ENCODE measurements at regions not wholly inside any gene's neighbourhood (a gene's known extent, or its start where the extent isn't known, plus 50 kb on each side); places are given as distances from the start of the nearest gene placed in this dataset.

DNA sequence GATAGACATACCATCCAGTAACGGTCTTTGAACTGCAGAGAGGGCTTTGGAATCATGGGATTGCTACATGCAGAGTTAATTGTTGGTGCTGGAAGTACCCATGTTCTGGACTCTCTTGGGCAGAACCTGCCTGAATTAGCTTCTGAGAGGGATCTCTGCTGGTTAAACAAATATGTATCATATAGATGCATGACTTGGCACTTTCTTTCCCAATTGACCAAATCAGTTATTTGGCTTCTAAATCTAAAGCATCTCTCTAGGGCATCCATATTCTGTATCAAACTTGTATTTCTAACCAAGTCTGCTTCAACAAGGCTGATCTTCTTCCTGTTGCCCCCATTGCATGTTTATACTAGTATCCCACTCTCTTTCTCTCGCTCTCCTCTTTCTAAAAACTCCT, 336.7 kb upstream of the CELF4 start:
- no peak overlapping the region for H3K4me3 Mint-ChIP-seq
- H3K4me3 ChIP-seq (ENCODE audit: low read length) = no peak overlapping the region
- no peaks in the 10 kb centered on the region for H3K36me3 ChIP-seq (ENCODE audit: control insufficient read depth, insufficient read depth, low read length)
- no peaks in the 10 kb centered on the region for H3K9me3 ChIP-seq (ENCODE audit: control insufficient read depth, low read length)
- peaks cover 40% of the 10 kb centered on the region for H3K27me3 ChIP-seq (ENCODE audit: control insufficient read depth, insufficient read depth, low read length, poor library complexity, severe bottlenecking)
- no peak for DNase-seq
- no peaks in the 10 kb centered on the region for H3K4me1 ChIP-seq (ENCODE audit: control insufficient read depth, insufficient read depth, low read length)
- H3K27ac Mint-ChIP-seq = no peak overlapping the region
- peaks cover 28% of the 10 kb centered on the region for H3K27me3 Mint-ChIP-seq (ENCODE audit: insufficient read depth)
- H3K27ac ChIP-seq (ENCODE audit: low read depth, low read length) = no peak overlapping the region
- peaks cover 2% of the 10 kb centered on the region for H3K4me1 Mint-ChIP-seq
- H3K9me3 Mint-ChIP-seq = no peaks in the 10 kb centered on the region
- TF ChIP-seq, protein P1, sequence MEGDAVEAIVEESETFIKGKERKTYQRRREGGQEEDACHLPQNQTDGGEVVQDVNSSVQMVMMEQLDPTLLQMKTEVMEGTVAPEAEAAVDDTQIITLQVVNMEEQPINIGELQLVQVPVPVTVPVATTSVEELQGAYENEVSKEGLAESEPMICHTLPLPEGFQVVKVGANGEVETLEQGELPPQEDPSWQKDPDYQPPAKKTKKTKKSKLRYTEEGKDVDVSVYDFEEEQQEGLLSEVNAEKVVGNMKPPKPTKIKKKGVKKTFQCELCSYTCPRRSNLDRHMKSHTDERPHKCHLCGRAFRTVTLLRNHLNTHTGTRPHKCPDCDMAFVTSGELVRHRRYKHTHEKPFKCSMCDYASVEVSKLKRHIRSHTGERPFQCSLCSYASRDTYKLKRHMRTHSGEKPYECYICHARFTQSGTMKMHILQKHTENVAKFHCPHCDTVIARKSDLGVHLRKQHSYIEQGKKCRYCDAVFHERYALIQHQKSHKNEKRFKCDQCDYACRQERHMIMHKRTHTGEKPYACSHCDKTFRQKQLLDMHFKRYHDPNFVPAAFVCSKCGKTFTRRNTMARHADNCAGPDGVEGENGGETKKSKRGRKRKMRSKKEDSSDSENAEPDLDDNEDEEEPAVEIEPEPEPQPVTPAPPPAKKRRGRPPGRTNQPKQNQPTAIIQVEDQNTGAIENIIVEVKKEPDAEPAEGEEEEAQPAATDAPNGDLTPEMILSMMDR (conservative IDR thresholded peaks at IDR 0.05) = no peak
- H3K36me3 Mint-ChIP-seq (ENCODE audit: low read depth) = no peaks in the 10 kb centered on the region
- WGBS, 2 experiments (ENCODE audit: insufficient coverage in 1 of 2, insufficient read length in 1 of 2) = 91 to 92% methylated on average over 2 of the region's 2 CpGs
- H3K9ac ChIP-seq (ENCODE audit: extremely low read depth, low read length, poor library complexity, severe bottlenecking) = no peak overlapping the region

DNA sequence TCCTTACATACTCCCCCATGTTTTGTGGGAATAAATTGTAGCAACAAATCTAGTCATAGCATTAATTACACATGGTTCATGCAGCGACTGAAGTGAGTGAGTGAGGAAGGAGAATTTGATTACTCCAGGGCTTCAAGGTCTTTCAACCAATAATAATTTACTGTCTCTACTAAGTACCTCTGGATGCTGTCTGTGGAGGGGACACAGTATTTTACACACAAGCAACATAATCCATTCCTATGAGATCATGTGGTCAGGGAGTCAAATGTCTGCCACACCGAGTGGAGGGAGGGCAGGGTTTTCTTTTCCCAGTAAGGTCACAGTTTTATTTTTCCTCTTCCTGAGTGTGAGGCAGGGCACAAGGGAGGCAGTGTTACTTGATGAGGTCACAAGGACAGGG, 334.7 kb upstream of the CELF4 start:
- H3K9me3 ChIP-seq (ENCODE audit: control insufficient read depth, low read length) = no peaks in the 10 kb centered on the region
- H3K9me3 Mint-ChIP-seq = no peaks in the 10 kb centered on the region
- DNase-seq = no peak
- no peaks in the 10 kb centered on the region for H3K36me3 ChIP-seq (ENCODE audit: control insufficient read depth, insufficient read depth, low read length)
- no peaks in the 10 kb centered on the region for H3K4me1 ChIP-seq (ENCODE audit: control insufficient read depth, insufficient read depth, low read length)
- no peak overlapping the region for H3K27ac ChIP-seq (ENCODE audit: low read depth, low read length)
- peaks cover 28% of the 10 kb centered on the region for H3K27me3 ChIP-seq (ENCODE audit: control insufficient read depth, insufficient read depth, low read length, poor library complexity, severe bottlenecking)
- no peak overlapping the region for H3K27ac Mint-ChIP-seq
- H3K36me3 Mint-ChIP-seq (ENCODE audit: low read depth) = no peaks in the 10 kb centered on the region
- no peak overlapping the region for H3K9ac ChIP-seq (ENCODE audit: extremely low read depth, low read length, poor library complexity, severe bottlenecking)
- 94% methylated on average over 1 of the region's 2 CpGs; no CpG with 5 or more reads in 1 of the 2 experiments for WGBS, 2 experiments (ENCODE audit: insufficient coverage in 1 of 2, insufficient read length in 1 of 2)
- H3K4me3 ChIP-seq (ENCODE audit: low read length) = no peak overlapping the region
- peaks cover 19% of the 10 kb centered on the region for H3K27me3 Mint-ChIP-seq (ENCODE audit: insufficient read depth)
- TF ChIP-seq, protein P1 (conservative IDR thresholded peaks at IDR 0.05) = no peak
- peaks cover 2% of the 10 kb centered on the region for H3K4me1 Mint-ChIP-seq
- no peak overlapping the region for H3K4me3 Mint-ChIP-seq

- Mint-ChIP-seq H3K4me1 (peaks cover 9% of the 10 kb centered on the region), H3K27me3 (ENCODE audit: insufficient read depth) (no peaks in the 10 kb centered on the region), H3K4me3 (no peak overlapping the region), H3K27ac (no peak overlapping the region), H3K9me3 (no peaks in the 10 kb centered on the region), H3K36me3 (ENCODE audit: low read depth) (no peaks in the 10 kb centered on the region)
- no peaks in the 10 kb centered on the region for H3K27me3 ChIP-seq (ENCODE audit: control insufficient read depth, insufficient read depth, low read length, poor library complexity, severe bottlenecking)
- H3K27ac ChIP-seq (ENCODE audit: low read depth, low read length) = no peak overlapping the region
- H3K4me3 ChIP-seq (ENCODE audit: low read length) = no peak overlapping the region
- peak; percentile 68 for DNase-seq
- no peaks in the 10 kb centered on the region for H3K36me3 ChIP-seq (ENCODE audit: control insufficient read depth, insufficient read depth, low read length)
- TF ChIP-seq, protein P1 (conservative IDR thresholded peaks at IDR 0.05) = peak; percentile 65
- no peaks in the 10 kb centered on the region for H3K9me3 ChIP-seq (ENCODE audit: control insufficient read depth, low read length)
- no peak overlapping the region for H3K9ac ChIP-seq (ENCODE audit: extremely low read depth, low read length, poor library complexity, severe bottlenecking)
- 79 to 82% methylated on average over 5 of the region's 5 CpGs for WGBS, 2 experiments (ENCODE audit: insufficient coverage in 1 of 2, insufficient read length in 1 of 2)
- no peaks in the 10 kb centered on the region for H3K4me1 ChIP-seq (ENCODE audit: control insufficient read depth, insufficient read depth, low read length)
Measured at GRCh38 chr18:37889963-37890362, 324.4 kb upstream of the CELF4 start.

All from endodermal cell (in vitro differentiated cells).